Coronary artery (tissue), 2 donors: ENCODE measurements at regions not wholly inside any gene's neighbourhood (a gene's known extent, or its start where the extent isn't known, plus 50 kb on each side); places are given as distances from the start of the nearest gene placed in this dataset.

Source experiments
- DNase-seq: peaks from one replicate; pipeline ENCODE4 v3.0.0-alpha.2; 2017; ENCODE audit warnings: low spot score
- H3K27ac ChIP-seq, 2 donors: fragments of 200-600 bp; sonication (generic); one replicate each; pipeline ENCODE4 v1.5.1; 2016 to 2019
- H3K4me3 ChIP-seq: fragments of 200-600 bp; sonication (generic); 2 replicates; pipeline ENCODE4 v1.5.1; 2016; ENCODE audit warnings: mild to moderate bottlenecking, moderate library complexity
- CTCF ChIP-seq: fragments of 200-600 bp; sonication (generic); IDR thresholded peaks from one replicate; pipeline ENCODE4 v1.5.1; 2019; ENCODE audit warnings: antibody characterized with exemption

GRCh38 chr12:111233786-111234185 lies 135.1 kb downstream of the PHETA1 start:
- TF ChIP-seq CTCF: no peak
- DNase-seq: no peak
- H3K4me3 ChIP-seq: no peak overlapping the region

GRCh38 chr12:111230649-111231048 lies 138.2 kb downstream of the PHETA1 start:
- DNase-seq: no peak
- Histone ChIP-seq H3K27ac (no peak overlapping the region), H3K4me3 (no peak overlapping the region)
- TF ChIP-seq CTCF: no peak

More at GRCh38 chr12:111233786-111234185, 135.1 kb downstream of the PHETA1 start:
- no peak overlapping the region for H3K27ac ChIP-seq

- TF ChIP-seq CTCF: no peak
- no peak for DNase-seq
These were observed 139.8 kb downstream of the PHETA1 start for GRCh38 chr12:111228916-111229666.

GRCh38 chr12:111227476-111228420 lies 141.1 kb downstream of the PHETA1 start:
- H3K4me3 ChIP-seq: no peak overlapping the region
- no peak for TF ChIP-seq CTCF
- DNase-seq: no peak
- no peak overlapping the region for H3K27ac ChIP-seq

More at GRCh38 chr12:111228916-111229666, 139.8 kb downstream of the PHETA1 start:
- Histone ChIP-seq H3K27ac (no peak overlapping the region), H3K4me3 (no peak overlapping the region)

- TF ChIP-seq CTCF: no peak
- no peak overlapping the region for H3K27ac ChIP-seq
- no peak for DNase-seq
- no peak overlapping the region for H3K4me3 ChIP-seq
These were observed 142.2 kb downstream of the PHETA1 start for GRCh38 chr12:111226680-111227079.

- no peak for DNase-seq
- H3K27ac ChIP-seq: no peak overlapping the region
- H3K4me3 ChIP-seq: no peak overlapping the region
- TF ChIP-seq CTCF: no peak
These were observed 143.6 kb downstream of the PHETA1 start for GRCh38 chr12:111225307-111225706.
